ENCODE measurements at regions not wholly inside any gene's neighbourhood (a gene's known extent, or its start where the extent isn't known, plus 50 kb on each side); places are given as distances from the start of the nearest gene placed in this dataset.

DNA sequence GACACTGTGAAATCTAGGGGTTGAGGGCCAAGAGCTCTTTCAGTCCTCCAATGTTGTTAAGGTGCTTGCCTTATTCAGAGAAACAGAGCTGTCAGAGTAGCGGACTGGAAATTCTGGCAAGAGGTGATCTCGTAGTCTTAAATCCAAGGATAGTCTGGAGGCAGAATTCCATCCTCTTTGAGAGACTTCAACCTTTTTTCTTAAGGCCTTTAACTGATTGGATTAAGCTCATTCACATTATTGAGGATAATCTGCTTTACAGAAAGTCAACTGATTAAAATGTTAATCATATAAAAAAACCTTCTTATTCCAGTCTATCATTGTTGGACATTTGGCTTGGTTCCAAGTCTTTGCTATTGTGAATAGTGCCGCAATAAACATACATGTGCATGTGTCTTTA, 243.1 kb upstream of the COX7C start:
- TF ChIP-seq, protein P1, sequence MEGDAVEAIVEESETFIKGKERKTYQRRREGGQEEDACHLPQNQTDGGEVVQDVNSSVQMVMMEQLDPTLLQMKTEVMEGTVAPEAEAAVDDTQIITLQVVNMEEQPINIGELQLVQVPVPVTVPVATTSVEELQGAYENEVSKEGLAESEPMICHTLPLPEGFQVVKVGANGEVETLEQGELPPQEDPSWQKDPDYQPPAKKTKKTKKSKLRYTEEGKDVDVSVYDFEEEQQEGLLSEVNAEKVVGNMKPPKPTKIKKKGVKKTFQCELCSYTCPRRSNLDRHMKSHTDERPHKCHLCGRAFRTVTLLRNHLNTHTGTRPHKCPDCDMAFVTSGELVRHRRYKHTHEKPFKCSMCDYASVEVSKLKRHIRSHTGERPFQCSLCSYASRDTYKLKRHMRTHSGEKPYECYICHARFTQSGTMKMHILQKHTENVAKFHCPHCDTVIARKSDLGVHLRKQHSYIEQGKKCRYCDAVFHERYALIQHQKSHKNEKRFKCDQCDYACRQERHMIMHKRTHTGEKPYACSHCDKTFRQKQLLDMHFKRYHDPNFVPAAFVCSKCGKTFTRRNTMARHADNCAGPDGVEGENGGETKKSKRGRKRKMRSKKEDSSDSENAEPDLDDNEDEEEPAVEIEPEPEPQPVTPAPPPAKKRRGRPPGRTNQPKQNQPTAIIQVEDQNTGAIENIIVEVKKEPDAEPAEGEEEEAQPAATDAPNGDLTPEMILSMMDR (IDR thresholded peaks at IDR 0.05; ENCODE audit: low read depth, low read length) = no peak
- TF ChIP-seq POLR2A (IDR thresholded peaks at IDR 0.05; ENCODE audit: extremely low read depth, insufficient read length) (no peak), MAX (IDR thresholded peaks at IDR 0.05; ENCODE audit: low read depth, low read length) (no peak)

All from NB4 (cell line).